ENCODE measurements at regions not wholly inside any gene's neighbourhood (a gene's known extent, or its start where the extent isn't known, plus 50 kb on each side); places are given as distances from the start of the nearest gene placed in this dataset.

- TF ChIP-seq CTCF (IDR thresholded peaks at IDR 0.05; ENCODE audit: low read depth, low read length, poor library complexity, severe bottlenecking) (no peak), EZH2phosphoT487 (IDR thresholded peaks at IDR 0.05; ENCODE audit: borderline replicate concordance, low read length) (no peak)
Measured at GRCh38 chr5:117020999-117021398, 446.4 kb upstream of the SEMA6A start.
